H1 (cell line): ENCODE measurements at regions not wholly inside any gene's neighbourhood (a gene's known extent, or its start where the extent isn't known, plus 50 kb on each side); places are given as distances from the start of the nearest gene placed in this dataset.

ENCODE experiments used
- CTCF ChIA-PET: fragments of 300-600 bp; sonication (Branson Sonifier 250); formaldehyde crosslinking; loops from one replicate; lab custom pipeline; 2021; ENCODE audit not compliant: partially characterized antibody; lab: Charles Lee
- POLR2A ChIA-PET: fragments of 300-600 bp; sonication (Branson Sonifier 250); formaldehyde crosslinking; loops from one replicate; lab custom pipeline; 2021; ENCODE audit warnings: inconsistent platforms; ENCODE audit not compliant: partially characterized antibody; lab: Charles Lee
- DNase-seq, 2 experiments: peaks; one replicate each; pipeline versions ENCODE4 v3.0.0 to v3.0.0-alpha.2; 2010 to 2022; ENCODE audit warnings: low spot score in 2 of 2, low read depth in 1 of 2, mixed read lengths in 1 of 2
- FAIRE-seq: peaks from 2 replicates; lab custom pipeline; 2011; peaks lifted over from hg19 to GRCh38; lab: Jason Lieb, UNC
- H2AFZ ChIP-seq: 2 replicates; pipeline ENCODE4 v1.8.1; 2012; ENCODE audit warnings: low read length, inconsistent platforms
- H2AK5ac ChIP-seq: 2 replicates; pipeline ENCODE4 v1.6.1; 2013; ENCODE audit warnings: low read depth, low read length
- H2BK120ac ChIP-seq: replicated peaks from 2 replicates; pipeline ENCODE3; 2013; ENCODE audit warnings: low read depth, low read length, inconsistent platforms
- H2BK12ac ChIP-seq: 2 replicates; pipeline ENCODE4 v1.6.1; 2013; ENCODE audit warnings: low read depth, low read length
- H2BK15ac ChIP-seq: 2 replicates; pipeline ENCODE4 v1.6.1; 2013; ENCODE audit warnings: low read length
- H2BK20ac ChIP-seq: 2 replicates; pipeline ENCODE4 v1.6.1; 2013; ENCODE audit warnings: low read length
- H2BK5ac ChIP-seq: 2 replicates; pipeline ENCODE4 v1.6.1; 2013; ENCODE audit warnings: low read depth, low read length
- H3K14ac ChIP-seq: 2 replicates; pipeline ENCODE4 v1.6.1; 2013; ENCODE audit warnings: inconsistent platforms; ENCODE audit not compliant: insufficient read length
- H3K18ac ChIP-seq: 2 replicates; pipeline ENCODE4 v1.6.1; 2013; ENCODE audit warnings: low read length; ENCODE audit errors: extremely low read depth
- H3K23ac ChIP-seq: 2 replicates; pipeline ENCODE4 v1.6.1; 2013; ENCODE audit warnings: inconsistent platforms; ENCODE audit not compliant: insufficient read length
- H3K23me2 ChIP-seq: 2 replicates; pipeline ENCODE4 v1.6.1; 2013; ENCODE audit warnings: low read depth, low read length
- H3K27ac ChIP-seq: 2 replicates; pipeline ENCODE4 v1.6.1; 2011; ENCODE audit warnings: low read depth, low read length, inconsistent platforms
- H3K27me3 ChIP-seq, 4 experiments: replicated peaks in 1 of 4; 1 replicate in 1 of 4; 2 replicates in 3 of 4; pipeline versions ENCODE4 v1.6.1 to v1.8.1; 2011 to 2013; ENCODE audit warnings: low read length in 3 of 4, mild to moderate bottlenecking in 3 of 4, inconsistent platforms in 2 of 4, mixed read lengths in 2 of 4, moderate library complexity in 1 of 4; ENCODE audit not compliant: control insufficient read depth in 3 of 4, insufficient read depth in 3 of 4; ENCODE audit errors: extremely low read depth in 1 of 4
- H3K36me3 ChIP-seq, 4 experiments: 2 replicates each; pipeline versions ENCODE4 v1.6.1 to v1.8.1; 2011 to 2013; ENCODE audit warnings: mild to moderate bottlenecking in 4 of 4, low read length in 3 of 4, moderate library complexity in 2 of 4, control low read depth in 1 of 4, inconsistent platforms in 1 of 4; ENCODE audit not compliant: insufficient read depth in 4 of 4, control insufficient read depth in 2 of 4
- H3K4ac ChIP-seq: replicated peaks from 2 replicates; pipeline ENCODE3; 2013; ENCODE audit warnings: low read length, low read depth, mixed read lengths, inconsistent platforms; ENCODE audit not compliant: insufficient read length
- H3K4me1 ChIP-seq, 4 experiments: replicated peaks in 1 of 4; 1 replicate in 1 of 4; 2 replicates in 3 of 4; pipeline versions ENCODE4 v1.6.1 to v1.8.1; 2011 to 2013; ENCODE audit warnings: low read length in 3 of 4, inconsistent platforms in 2 of 4, mixed read lengths in 1 of 4; ENCODE audit not compliant: insufficient read depth in 4 of 4, control insufficient read depth in 3 of 4
- H3K4me2 ChIP-seq, 2 experiments: 2 replicates each; pipeline versions ENCODE4 v1.6.1 to v1.8.1; 2011 to 2013; ENCODE audit warnings: low read depth in 2 of 2, low read length in 2 of 2, control low read depth in 1 of 2, inconsistent platforms in 1 of 2, mild to moderate bottlenecking in 1 of 2; ENCODE audit not compliant: insufficient read depth in 1 of 2
- H3K4me3 ChIP-seq, 4 experiments: fragments of 200-600, 300-600 bp in 1 of 4; sonication (generic), shearing (Covaris generic), sonication (Bioruptor Twin) in 1 of 4; 2 replicates each; pipeline versions ENCODE4 v1.5.1 to v1.8.1; 2011 to 2016; ENCODE audit warnings: low read length in 4 of 4, low read depth in 3 of 4, control low read depth in 2 of 4, inconsistent platforms in 2 of 4, mild to moderate bottlenecking in 2 of 4, mixed read lengths in 1 of 4, moderate library complexity in 1 of 4; ENCODE audit not compliant: insufficient read depth in 2 of 4; ENCODE audit errors: extremely low read depth in 1 of 4
- H3K56ac ChIP-seq: replicated peaks from 2 replicates; pipeline ENCODE3; 2013; ENCODE audit warnings: low read depth, mild to moderate bottlenecking, mixed read lengths, low read length, inconsistent platforms; ENCODE audit not compliant: insufficient read length
- H3K79me1 ChIP-seq: 2 replicates; pipeline ENCODE4 v1.6.1; 2013; ENCODE audit warnings: low read depth, low read length, control low read depth
- H3K79me2 ChIP-seq, 2 experiments: 2 replicates each; pipeline versions ENCODE4 v1.6.1 to v1.8.1; 2012 to 2013; ENCODE audit warnings: low read length in 2 of 2, mild to moderate bottlenecking in 2 of 2, inconsistent platforms in 1 of 2; ENCODE audit not compliant: insufficient read depth in 2 of 2, control insufficient read depth in 1 of 2
- H3K9ac ChIP-seq, 4 experiments: replicated peaks in 1 of 4; 1 replicate in 1 of 4; 2 replicates in 3 of 4; pipeline versions ENCODE4 v1.6.1 to v1.8.1; 2011 to 2013; ENCODE audit warnings: low read depth in 3 of 4, low read length in 3 of 4, control low read depth in 2 of 4, mild to moderate bottlenecking in 2 of 4, moderate library complexity in 2 of 4, inconsistent platforms in 1 of 4; ENCODE audit errors: extremely low read depth in 1 of 4
- H3K9me3 ChIP-seq, 2 experiments: 2 replicates each; pipeline versions ENCODE4 v1.6.1 to v1.8.1; 2012 to 2013; ENCODE audit warnings: mild to moderate bottlenecking in 2 of 2, moderate library complexity in 2 of 2, control low read depth in 1 of 2, inconsistent platforms in 1 of 2, low read depth in 1 of 2, low read length in 1 of 2, mixed read lengths in 1 of 2; ENCODE audit not compliant: insufficient read depth in 2 of 2
- H4K20me1 ChIP-seq, 2 experiments: replicated peaks in 1 of 2; 2 replicates each; pipeline versions ENCODE3 to v1.8.1; 2011 to 2013; ENCODE audit warnings: inconsistent platforms in 2 of 2, low read length in 2 of 2, mild to moderate bottlenecking in 1 of 2; ENCODE audit not compliant: insufficient read depth in 2 of 2, control insufficient read depth in 1 of 2
- H4K5ac ChIP-seq: 2 replicates; pipeline ENCODE4 v1.6.1; 2013; ENCODE audit warnings: low read length, low read depth, mixed read lengths, inconsistent platforms; ENCODE audit not compliant: insufficient read length
- H4K8ac ChIP-seq: 2 replicates; pipeline ENCODE4 v1.8.0; 2013; ENCODE audit warnings: mild to moderate bottlenecking, moderate library complexity, low read length, inconsistent platforms; ENCODE audit not compliant: insufficient read depth; ENCODE audit errors: extremely low read depth
- H4K91ac ChIP-seq: replicated peaks from 2 replicates; pipeline ENCODE3; 2013; ENCODE audit warnings: low read length, mixed read lengths, inconsistent platforms; ENCODE audit not compliant: insufficient read length
- CBX8 ChIP-seq: fragments of 300-800, 300-1000 bp; sonication (generic); IDR thresholded peaks from 2 replicates; pipeline ENCODE4 v1.7.1; 2016; ENCODE audit warnings: low read depth, low read length, borderline replicate concordance
- CTCF ChIP-seq, 3 experiments: IDR thresholded peaks; 1 replicate in 2 of 3; 2 replicates in 1 of 3; pipeline versions ENCODE4 v1.5.1 to v1.6.1; 2011; ENCODE audit warnings: low read length in 3 of 3, mild to moderate bottlenecking in 3 of 3, inconsistent platforms in 2 of 3, low read depth in 1 of 3, moderate library complexity in 1 of 3; ENCODE audit not compliant: insufficient read depth in 1 of 3; ENCODE audit errors: control extremely low read depth in 1 of 3
- EP300 ChIP-seq, 2 experiments: IDR thresholded peaks; 1 replicate in 1 of 2; 2 replicates in 1 of 2; pipeline ENCODE4 v1.6.1; 2011 to 2012; ENCODE audit warnings: low read depth in 2 of 2, low read length in 2 of 2, mild to moderate bottlenecking in 2 of 2, borderline replicate concordance in 1 of 2, inconsistent platforms in 1 of 2, moderate library complexity in 1 of 2
- GTF2F1 ChIP-seq: IDR thresholded peaks from 2 replicates; pipeline ENCODE4 v1.6.1; 2012; ENCODE audit warnings: low read depth, low read length, improper control_type of control experiment, borderline replicate concordance
- RAD21 ChIP-seq, 2 experiments: IDR thresholded peaks in 1 of 2; conservative IDR thresholded peaks in 1 of 2; 2 replicates each; pipeline ENCODE4 v1.6.1; 2011; ENCODE audit warnings: low read depth in 2 of 2, low read length in 2 of 2, improper control_type of control experiment in 1 of 2, inconsistent platforms in 1 of 2, mild to moderate bottlenecking in 1 of 2, moderate library complexity in 1 of 2
- WGBS, 2 experiments: shearing (Covaris generic) in 1 of 2; methylation state at CpG; one replicate each; pipeline versions ENCODE4 v1.1.6 to v1.1.7; 2013 to 2015; ENCODE audit warnings: low lambda C conversion rate in 2 of 2, mixed read lengths in 2 of 2, inconsistent platforms in 1 of 2, low coverage in 1 of 2, missing lambda C conversion rate in 1 of 2; ENCODE audit not compliant: insufficient replicate concordance in 2 of 2, insufficient coverage in 1 of 2, insufficient read length in 1 of 2; ENCODE audit errors: extremely low coverage in 1 of 2, missing lambda C conversion rate in 1 of 2; 5-methylcytosine and 5-hydroxymethylcytosine counted together

GRCh38 chr4:103802766-103803165 is 83.0 kb upstream of the TACR3 start:
- no peaks in the 10 kb centered on the region for H3K27me3 ChIP-seq
- H3K36me3 ChIP-seq: no peaks in the 10 kb centered on the region
- no peak overlapping the region for H2BK20ac ChIP-seq
- no peaks in the 10 kb centered on the region for H4K20me1 ChIP-seq
- TF ChIP-seq RAD21 (IDR thresholded peaks at IDR 0.05 in 1 of 2, conservative IDR thresholded peaks at IDR 0.05 in 1 of 2; ENCODE audit: low read depth in 2 of 2, low read length in 2 of 2) (peak; percentile 24 to 43; a peak in 3 of 4 replicates), GTF2F1 (no peak), EP300 (IDR thresholded peaks at IDR 0.05; ENCODE audit: borderline replicate concordance in 1 of 2, low read depth in 2 of 2, low read length in 2 of 2) (no peak), CTCF (IDR thresholded peaks at IDR 0.05; ENCODE audit: control extremely low read depth in 1 of 3, insufficient read depth in 1 of 3, low read depth in 1 of 3, low read length in 3 of 3) (peak in 2 of 3 experiments; percentile 31 to 49; a peak in 3 of 4 replicates), CBX8 (no peak)
- H3K4me2 ChIP-seq: no peak overlapping the region
- no peak overlapping the region for H2BK15ac ChIP-seq
- H3K18ac ChIP-seq: no peak overlapping the region
- POLR2A ChIA-PET: no interaction called here
- no peak overlapping the region for H3K4ac ChIP-seq
- H2AK5ac ChIP-seq: no peak overlapping the region
- no peak overlapping the region for H4K5ac ChIP-seq
- H2BK5ac ChIP-seq: no peak overlapping the region
- H2AFZ ChIP-seq: no peak overlapping the region
- no peak overlapping the region for H3K23ac ChIP-seq
- no peak overlapping the region for H3K9ac ChIP-seq
- WGBS, 2 experiments: 95% methylated on average over 1 of the region's 1 CpG; no CpG with 5 or more reads in 1 of the 2 experiments
- H3K14ac ChIP-seq: no peak overlapping the region
- CTCF ChIA-PET: interaction anchor here (0.6 to 2.4 kb wide), 9 partner anchors 9 to 658 kb away, joined by 3 to 11 read pairs (median 3); no protein-coding TSS in a partner anchor
- no peaks in the 10 kb centered on the region; the same call in 1 of the 2 replicates for H3K23me2 ChIP-seq
- no peaks in the 10 kb centered on the region for H3K79me2 ChIP-seq
- FAIRE-seq (peak; percentile 28), DNase-seq (no peak)
- H4K91ac ChIP-seq: no peak overlapping the region
- no peak overlapping the region for H2BK120ac ChIP-seq
- no peak overlapping the region for H3K56ac ChIP-seq
- H3K4me3 ChIP-seq: no peak overlapping the region
- no peak overlapping the region for H2BK12ac ChIP-seq
- no peak overlapping the region for H3K27ac ChIP-seq
- no peaks in the 10 kb centered on the region for H3K79me1 ChIP-seq
- no peak overlapping the region for H4K8ac ChIP-seq
- no peaks in the 10 kb centered on the region for H3K9me3 ChIP-seq
- no peaks in the 10 kb centered on the region for H3K4me1 ChIP-seq
